Ureter (tissue), 1 donor: ENCODE measurements at regions not wholly inside any gene's neighbourhood (a gene's known extent, or its start where the extent isn't known, plus 50 kb on each side); places are given as distances from the start of the nearest gene placed in this dataset.
"Not testable (repeated sequence)": the region's sequence is repeated elsewhere in the genome, so short reads cannot be mapped to it uniquely, and the experiment has no call there.

Source experiments
- DNase-seq: peaks from one replicate; pipeline ENCODE4 v3.0.0-alpha.2; 2020; ENCODE audit warnings: low spot score
- donor health status: DM: yes; HTN: yes; CAD: no.

- DNase-seq = no peak
These were observed 244.2 kb upstream of the OR4E1 start for GRCh38 chr14:21917699-21918436.

- no peak for DNase-seq
These were observed 242.2 kb upstream of the OR4E1 start for GRCh38 chr14:21915826-21916225.

GRCh38 chr14:21913759-21914158 is 240.1 kb upstream of the OR4E1 start:
- DNase-seq = peak; percentile 60

- DNase-seq = no peak
These were observed 238.7 kb upstream of the OR4E1 start for GRCh38 chr14:21912367-21912766.

- DNase-seq = no peak
These were observed 238.3 kb upstream of the OR4E1 start for GRCh38 chr14:21911877-21912276.

- no peak for DNase-seq
These were observed 236.6 kb upstream of the OR4E1 start for GRCh38 chr14:21910260-21910659.

- DNase-seq = no peak
These were observed 229.1 kb upstream of the OR4E1 start for GRCh38 chr14:21902561-21903181.

GRCh38 chr14:21894898-21895194 is 221.2 kb upstream of the OR4E1 start:
- DNase-seq = not testable (repeated sequence)

- DNase-seq = no peak
These were observed 220.6 kb upstream of the OR4E1 start for GRCh38 chr14:21894003-21894897.

- no peak for DNase-seq
These were observed 218.3 kb upstream of the OR4E1 start for GRCh38 chr14:21891921-21892320.

GRCh38 chr14:21884995-21885394 is 211.4 kb upstream of the OR4E1 start:
- DNase-seq = no peak

- no peak for DNase-seq
These were observed 208.6 kb upstream of the OR4E1 start for GRCh38 chr14:21882226-21882625.

- no peak for DNase-seq
These were observed 207.3 kb upstream of the OR4E1 start for GRCh38 chr14:21880918-21881317.

- DNase-seq = no peak
These were observed 202.2 kb upstream of the OR4E1 start for GRCh38 chr14:21875791-21876190.

GRCh38 chr14:21874946-21875345 is 201.3 kb upstream of the OR4E1 start:
- DNase-seq = no peak

- no peak for DNase-seq
These were observed 200.5 kb upstream of the OR4E1 start for GRCh38 chr14:21874167-21874566.

GRCh38 chr14:21868442-21869046 is 194.9 kb upstream of the OR4E1 start:
- peak; percentile 53 for DNase-seq

GRCh38 chr14:21867541-21867940 is 193.9 kb upstream of the OR4E1 start:
- no peak for DNase-seq

- DNase-seq = no peak
These were observed 192.9 kb upstream of the OR4E1 start for GRCh38 chr14:21866479-21866878.

- DNase-seq = no peak
These were observed 189.7 kb upstream of the OR4E1 start for GRCh38 chr14:21863289-21863688.

GRCh38 chr14:21861153-21861552 is 187.5 kb upstream of the OR4E1 start:
- no peak for DNase-seq

GRCh38 chr14:21860172-21860571 is 186.6 kb upstream of the OR4E1 start:
- no peak for DNase-seq
